Endothelial cell of umbilical vein (primary cell): ENCODE measurements at regions not wholly inside any gene's neighbourhood (a gene's known extent, or its start where the extent isn't known, plus 50 kb on each side); places are given as distances from the start of the nearest gene placed in this dataset.

Source experiments
- BruUV-seq: library from RNA; stranded (reverse); fragments of 400-500 nt; replicated peaks from 2 replicates; lab custom pipeline; 2021; lab: Mats Ljungman, UMichigan
- CTCF ChIA-PET: fragments of 300-600, 350-600 bp; sonication (Branson Sonifier 250); formaldehyde crosslinking; loops from one replicate; lab custom pipeline; 2021; ENCODE audit warnings: antibody characterized with exemption, inconsistent platforms; lab: Charles Lee
- POLR2A ChIA-PET: fragments of 300-600, 350-600 bp; sonication (Branson Sonifier 250); formaldehyde crosslinking; loops from one replicate; lab custom pipeline; 2021; ENCODE audit warnings: antibody characterized with exemption, inconsistent platforms; lab: Charles Lee
- DNase-seq: peaks from one replicate; pipeline ENCODE4 v3.0.0-alpha.2; 2011; ENCODE audit warnings: low read depth, low spot score
- FAIRE-seq: peaks from 2 replicates; lab custom pipeline; 2011; peaks lifted over from hg19 to GRCh38; lab: Jason Lieb, UNC
- H2AFZ ChIP-seq: 2 replicates; pipeline ENCODE4 v1.6.0; 2012; ENCODE audit warnings: low read depth, low read length, control low read depth, inconsistent platforms
- H3K27ac ChIP-seq: 2 replicates; pipeline ENCODE4 v1.5.1; 2011; ENCODE audit warnings: low read depth, mild to moderate bottlenecking, control low read depth, low read length, moderate library complexity; ENCODE audit not compliant: insufficient read depth
- H3K27me3 ChIP-seq, 2 experiments: 2 replicates each; pipeline versions ENCODE4 v1.6.0 to v1.6.1; 2011; ENCODE audit warnings: low read length in 2 of 2, mixed read lengths in 1 of 2; ENCODE audit not compliant: control insufficient read depth in 2 of 2, insufficient read depth in 2 of 2
- H3K36me3 ChIP-seq, 2 experiments: 2 replicates in 1 of 2; 3 replicates in 1 of 2; pipeline ENCODE4 v1.5.1; 2011; ENCODE audit warnings: low read length in 2 of 2, mild to moderate bottlenecking in 1 of 2, moderate library complexity in 1 of 2; ENCODE audit not compliant: control insufficient read depth in 2 of 2, insufficient read depth in 2 of 2; ENCODE audit errors: extremely low read depth in 1 of 2
- H3K4me1 ChIP-seq: 3 replicates; pipeline ENCODE4 v1.5.1; 2011; ENCODE audit warnings: mild to moderate bottlenecking, low read length; ENCODE audit not compliant: control insufficient read depth, insufficient read depth; ENCODE audit errors: extremely low read depth
- H3K4me2 ChIP-seq: 2 replicates; pipeline ENCODE4 v1.6.1; 2011; ENCODE audit warnings: low read length, control low read depth, mixed read lengths; ENCODE audit not compliant: insufficient read depth
- H3K4me3 ChIP-seq, 3 experiments: fragments of 200-600 bp in 1 of 3; sonication (generic), shearing (Covaris generic) in 1 of 3; replicated peaks in 1 of 3; 2 replicates each; pipeline ENCODE4 v1.5.1; 2011 to 2016; ENCODE audit warnings: control low read depth in 3 of 3, low read length in 3 of 3, mild to moderate bottlenecking in 2 of 3, inconsistent platforms in 1 of 3, low read depth in 1 of 3, moderate library complexity in 1 of 3; ENCODE audit not compliant: insufficient read depth in 1 of 3
- H3K79me2 ChIP-seq: 2 replicates; pipeline ENCODE4 v1.6.0; 2012; ENCODE audit warnings: low read length, inconsistent platforms; ENCODE audit not compliant: control insufficient read depth, insufficient read depth
- H3K9ac ChIP-seq: replicated peaks from 2 replicates; pipeline ENCODE3; 2011; ENCODE audit warnings: low read length, control low read depth; ENCODE audit not compliant: insufficient read depth; ENCODE audit errors: extremely low read depth
- H3K9me1 ChIP-seq: replicated peaks from 3 replicates; pipeline ENCODE4 v1.6.0; 2011; ENCODE audit warnings: mild to moderate bottlenecking, low read length; ENCODE audit not compliant: control insufficient read depth, insufficient read depth; ENCODE audit errors: extremely low read depth
- H3K9me3 ChIP-seq: replicated peaks from 2 replicates; pipeline ENCODE4 v1.5.1; 2012; ENCODE audit warnings: low read length, inconsistent platforms; ENCODE audit not compliant: control insufficient read depth, insufficient read depth
- H4K20me1 ChIP-seq: replicated peaks from 2 replicates; pipeline ENCODE3; 2011; ENCODE audit warnings: mild to moderate bottlenecking, low read length; ENCODE audit not compliant: control insufficient read depth, insufficient read depth; ENCODE audit errors: extremely low read depth
- CTCF ChIP-seq, 2 donors: IDR thresholded peaks; 1 replicate in 1 of 2; 2 replicates in 1 of 2; pipeline ENCODE4 v1.5.1; 2011; ENCODE audit warnings: low read length in 2 of 2, mild to moderate bottlenecking in 2 of 2, moderate library complexity in 2 of 2, control low read depth in 1 of 2, inconsistent platforms in 1 of 2, low read depth in 1 of 2; ENCODE audit not compliant: insufficient read depth in 1 of 2; ENCODE audit errors: extremely low read depth in 1 of 2
- EZH2 ChIP-seq: IDR thresholded peaks from 2 replicates; pipeline ENCODE4 v1.6.1; 2012; ENCODE audit warnings: borderline replicate concordance, low read depth, mild to moderate bottlenecking, moderate library complexity, low read length, inconsistent platforms; ENCODE audit not compliant: severe bottlenecking
- FOS ChIP-seq: IDR thresholded peaks from 2 replicates; pipeline ENCODE4 v1.6.1; 2011; ENCODE audit warnings: mild to moderate bottlenecking, low read length, moderate library complexity, borderline replicate concordance; ENCODE audit not compliant: insufficient read depth
- GATA2 ChIP-seq: IDR thresholded peaks from 2 replicates; pipeline ENCODE4 v1.7.0; 2011; ENCODE audit warnings: low read depth, mild to moderate bottlenecking, moderate library complexity, mixed read lengths, low read length; ENCODE audit not compliant: insufficient read length, insufficient read depth
- JUN ChIP-seq: IDR thresholded peaks from 2 replicates; pipeline ENCODE4 v1.6.1; 2011; ENCODE audit warnings: borderline replicate concordance, low read depth; ENCODE audit not compliant: insufficient read length, insufficient read depth
- MAX ChIP-seq: IDR thresholded peaks from 2 replicates; pipeline ENCODE4 v1.6.1; 2011; ENCODE audit not compliant: insufficient read depth, insufficient read length
- MYC ChIP-seq: IDR thresholded peaks from one replicate; pipeline ENCODE4 v1.6.1; 2011; ENCODE audit warnings: mild to moderate bottlenecking, low read depth, low read length
- POLR2A ChIP-seq: IDR thresholded peaks from 2 replicates; pipeline ENCODE4 v1.6.1; 2012; ENCODE audit warnings: low read depth, mild to moderate bottlenecking, control low read depth, low read length
- POLR2AphosphoS5 ChIP-seq: IDR thresholded peaks from 2 replicates; pipeline ENCODE4 v1.6.1; 2012; ENCODE audit warnings: low read depth, mild to moderate bottlenecking, control low read depth, low read length, moderate library complexity; ENCODE audit not compliant: insufficient read depth
- dilution Hi-C: fragments of 300-500 bp; cut with MboI; formaldehyde crosslinking; loops from one replicate; pipeline ENCODE4 v1.15.0; 2019; ENCODE audit warnings: low sequenced_read_pairs; ENCODE audit not compliant: extremely low pct_ligation_motif_present
- intact Hi-C: fragments of 100-400 bp; cut with micrococcal nuclease; formaldehyde crosslinking; loops from one replicate; pipeline ENCODE4 v1.10.0; 2022

GRCh38 chr16:31712064-31712540 lies 161.5 kb upstream of the ZNF267 start:
- ChIA-PET CTCF (no interaction called here), POLR2A (interaction anchor here (1.1 kb wide), 1 partner anchor 10 kb away, joined by 3 read pairs; no protein-coding TSS in a partner anchor)
- peaks cover 8% of the 10 kb centered on the region for H3K4me1 ChIP-seq
- BruUV-seq = no TSS peak
- DNase-seq (no peak), FAIRE-seq (no peak)
- intact Hi-C loops (loop anchor here (5.0 kb wide), 3 partner anchors 155 to 255 kb away; partner anchors contain the start of genes ARMC5 and TGFB1I1), dilution Hi-C loops (no loop called here)
- H3K36me3 ChIP-seq = peaks cover 0 to 4% of the 10 kb centered on the region in 2 experiments
- no peak overlapping the region for H3K4me2 ChIP-seq
- H3K9me1 ChIP-seq = no peaks in the 10 kb centered on the region
- H3K4me3 ChIP-seq = no peak overlapping the region
- peaks cover 20% of the 10 kb centered on the region for H3K79me2 ChIP-seq
- H3K9me3 ChIP-seq = no peaks in the 10 kb centered on the region
- H3K9ac ChIP-seq = no peak overlapping the region
- H2AFZ ChIP-seq = no peak overlapping the region
- TF ChIP-seq MAX (no peak), FOS (no peak), GATA2 (no peak), MYC (no peak), EZH2 (no peak), JUN (no peak), CTCF (IDR thresholded peaks at IDR 0.05; ENCODE audit: extremely low read depth in 1 of 2, insufficient read depth in 1 of 2, low read depth in 1 of 2, low read length in 2 of 2) (no peak), POLR2AphosphoS5 (no peak), POLR2A (no peak)
- H3K27me3 ChIP-seq = no peaks in the 10 kb centered on the region
- no peaks in the 10 kb centered on the region for H4K20me1 ChIP-seq
- no peak overlapping the region for H3K27ac ChIP-seq
